Left ventricle myocardium superior (tissue), 1 donor: ENCODE measurements at regions not wholly inside any gene's neighbourhood (a gene's known extent, or its start where the extent isn't known, plus 50 kb on each side); places are given as distances from the start of the nearest gene placed in this dataset.

Experiments
- ATAC-seq: fragments of 200-7000 bp; cut with Tn5 transposase; one replicate; pipeline ENCODE4 v1.9.1; 2020; ENCODE audit warnings: mild to moderate bottlenecking, moderate library complexity
- DNase-seq: peaks from one replicate; pipeline ENCODE4 v3.0.0-alpha.2; 2020
- intact Hi-C: fragments of 100-400 bp; cut with micrococcal nuclease; formaldehyde crosslinking; loops from one replicate; pipeline ENCODE4 v1.11.0; 2022
- donor health status: DM: no; HTN: yes; CAD: no; lungs with severe emphysema.

DNA sequence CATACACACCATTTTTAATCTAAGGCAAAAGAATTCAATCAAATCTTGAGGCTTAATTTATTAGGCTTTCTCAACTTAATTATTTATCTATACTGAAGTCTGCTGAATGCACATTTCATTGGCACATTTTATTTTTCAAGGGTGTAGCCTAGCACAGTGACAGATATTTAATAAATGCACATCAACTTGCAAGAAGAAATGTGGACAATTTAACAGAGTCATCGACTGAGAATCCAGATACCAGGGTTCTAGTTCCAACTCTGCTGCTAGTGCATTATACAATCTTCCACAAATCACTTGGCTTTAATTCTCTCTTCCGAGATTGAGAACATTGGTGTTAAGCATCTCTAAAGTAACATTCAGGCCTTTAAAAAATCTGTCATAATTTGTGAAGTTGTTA, 88.5 kb upstream of the RBBP8 start:
- DNase-seq (no peak), ATAC-seq (no peak)
- intact Hi-C loops: loop anchor here (10.0 kb wide), 1 partner anchor 140 kb away; no protein-coding TSS in a partner anchor

- ATAC-seq (no peak), DNase-seq (no peak)
- intact Hi-C loops: loop anchor here (10.0 kb wide), 1 partner anchor 139 kb away; no protein-coding TSS in a partner anchor
Observed at GRCh38 chr18:22846088-22846683, 86.9 kb upstream of the RBBP8 start.

GRCh38 chr18:22846697-22847096, 86.4 kb upstream of the RBBP8 start:
- intact Hi-C loops: loop anchor here (10.0 kb wide), 1 partner anchor 138 kb away; no protein-coding TSS in a partner anchor
- ATAC-seq: no peak

GRCh38 chr18:22847392-22847791, 85.7 kb upstream of the RBBP8 start:
- DNase-seq: no peak
- intact Hi-C loops: loop anchor here (10.0 kb wide), 1 partner anchor 137 kb away; no protein-coding TSS in a partner anchor
- ATAC-seq: no peak

More at GRCh38 chr18:22846697-22847096, 86.4 kb upstream of the RBBP8 start:
- DNase-seq: no peak

GRCh38 chr18:22847867-22848451, 85.2 kb upstream of the RBBP8 start:
- DNase-seq (no peak), ATAC-seq (no peak)
- intact Hi-C loops: loop anchor here (10.0 kb wide), 1 partner anchor 137 kb away; no protein-coding TSS in a partner anchor

DNA sequence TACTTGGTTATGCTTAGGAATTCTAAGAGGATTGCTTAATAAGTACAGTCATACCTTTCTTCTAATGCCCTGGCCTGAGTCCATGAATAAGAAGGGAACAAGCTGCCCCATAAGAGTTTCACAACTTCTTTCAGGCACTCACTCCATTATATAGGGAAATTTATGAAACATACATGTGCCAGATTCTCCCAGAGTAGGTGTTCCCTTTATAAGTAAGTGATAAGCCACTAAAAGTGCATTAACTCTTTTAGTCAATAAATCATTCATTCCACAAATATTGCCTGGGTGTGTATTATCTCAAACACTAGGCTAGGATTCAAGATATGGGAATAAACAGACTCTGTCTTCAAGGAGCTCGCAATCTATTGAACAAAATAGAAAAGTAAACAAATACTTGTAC, 84.5 kb upstream of the RBBP8 start:
- intact Hi-C loops: loop anchor here (10.0 kb wide), 1 partner anchor 136 kb away; no protein-coding TSS in a partner anchor
- ATAC-seq (no peak), DNase-seq (no peak)

- ATAC-seq (no peak), DNase-seq (no peak)
- intact Hi-C loops: no loop called here
Observed at GRCh38 chr18:22856870-22857269, 76.3 kb upstream of the RBBP8 start.

DNA sequence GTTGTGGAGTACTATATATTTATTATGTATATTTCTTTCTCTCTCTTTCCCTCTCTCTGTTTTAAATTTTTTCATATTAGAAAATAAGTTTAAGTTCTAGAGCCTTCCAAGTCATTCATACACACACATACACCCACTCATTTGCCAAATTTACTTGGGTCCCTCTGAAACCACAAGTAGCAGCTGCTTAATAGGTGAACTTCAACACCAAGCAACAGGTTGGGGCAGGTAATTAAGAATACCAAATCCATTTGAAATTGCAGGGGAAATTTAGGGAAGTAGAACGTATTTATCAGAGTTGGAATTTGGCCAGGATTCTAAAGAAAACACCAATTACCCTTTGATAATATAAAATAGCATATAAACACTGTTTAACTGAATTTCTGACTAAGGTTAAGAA, 75.0 kb upstream of the RBBP8 start:
- intact Hi-C loops: no loop called here
- ATAC-seq (no peak), DNase-seq (no peak)

DNA sequence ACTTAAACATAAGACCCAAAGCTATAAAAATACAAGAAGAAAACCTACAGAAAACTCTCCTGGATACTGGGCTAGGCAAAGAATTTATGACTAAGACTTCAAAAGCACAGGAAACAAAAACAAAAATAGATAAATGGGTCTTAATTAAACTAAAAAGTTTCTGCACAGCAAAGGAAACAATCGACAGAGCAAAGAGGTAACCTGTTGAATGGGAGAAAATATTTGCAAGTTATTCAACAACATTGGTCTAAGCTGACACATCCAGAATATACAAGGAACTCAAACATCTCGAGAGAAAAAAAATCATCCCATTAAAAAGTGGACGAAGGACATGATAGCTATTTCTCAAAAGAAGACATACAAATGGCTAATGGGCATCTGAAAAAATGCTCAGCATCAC, 72.3 kb upstream of the RBBP8 start:
- ATAC-seq: no peak
- no peak for DNase-seq

DNA sequence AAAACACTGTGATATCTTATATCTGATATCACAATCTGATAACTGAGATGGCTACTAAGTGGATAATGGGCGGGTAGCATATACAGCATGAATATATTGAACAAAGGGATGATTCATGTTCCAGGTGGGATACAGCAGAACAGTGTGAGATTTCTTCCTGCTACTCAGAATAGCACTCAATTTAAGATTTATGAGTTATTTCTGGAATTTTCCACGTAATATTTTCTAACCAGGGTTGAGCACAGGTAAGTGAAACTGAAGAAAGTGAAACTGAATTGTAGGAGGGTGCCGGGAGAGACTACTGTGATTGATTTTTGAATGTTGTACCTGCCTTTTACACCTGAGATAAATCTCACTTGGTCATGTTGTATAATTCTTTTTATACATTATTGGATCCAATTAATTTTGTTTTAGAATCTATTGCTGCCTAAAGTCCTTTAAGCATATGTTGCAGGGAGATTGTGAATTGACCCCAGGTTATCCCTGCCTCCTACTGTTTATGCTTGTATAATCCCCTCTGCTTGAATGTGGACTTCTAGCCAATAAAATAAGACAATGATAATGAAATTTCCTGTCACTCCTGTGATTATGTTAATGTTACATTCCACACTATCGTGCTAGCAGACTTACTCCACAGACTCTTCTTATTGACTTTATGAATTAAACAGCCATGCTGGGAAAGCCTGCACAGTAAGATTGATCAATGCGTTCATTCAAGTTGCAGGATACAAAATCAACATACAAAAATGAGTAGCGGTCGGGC, 67.6 kb upstream of the RBBP8 start:
- no peak for ATAC-seq
- no peak for DNase-seq
- intact Hi-C loops: no loop called here

More for the DNA sequence above, 72.3 kb upstream of the RBBP8 start:
- intact Hi-C loops: no loop called here

DNA sequence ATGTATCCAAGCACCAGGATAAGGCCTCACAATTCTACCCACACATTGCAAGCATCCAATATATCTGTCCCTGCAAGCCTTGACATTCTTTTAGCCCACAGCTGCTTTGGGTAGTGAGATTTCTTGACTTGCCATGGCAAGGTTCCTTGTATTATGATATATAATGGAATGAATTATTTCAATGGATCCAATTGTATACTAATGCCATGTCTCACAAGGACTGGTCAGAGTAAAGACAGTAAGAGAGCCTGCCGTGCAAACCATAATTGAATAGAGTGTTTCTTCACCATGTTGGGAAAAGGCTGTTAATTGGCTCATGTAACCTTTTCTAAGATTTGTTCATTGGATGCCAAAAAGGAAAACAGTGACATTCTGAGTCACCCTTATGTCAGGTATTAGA, 64.3 kb upstream of the RBBP8 start:
- DNase-seq (no peak), ATAC-seq (no peak)
- intact Hi-C loops: no loop called here

DNA sequence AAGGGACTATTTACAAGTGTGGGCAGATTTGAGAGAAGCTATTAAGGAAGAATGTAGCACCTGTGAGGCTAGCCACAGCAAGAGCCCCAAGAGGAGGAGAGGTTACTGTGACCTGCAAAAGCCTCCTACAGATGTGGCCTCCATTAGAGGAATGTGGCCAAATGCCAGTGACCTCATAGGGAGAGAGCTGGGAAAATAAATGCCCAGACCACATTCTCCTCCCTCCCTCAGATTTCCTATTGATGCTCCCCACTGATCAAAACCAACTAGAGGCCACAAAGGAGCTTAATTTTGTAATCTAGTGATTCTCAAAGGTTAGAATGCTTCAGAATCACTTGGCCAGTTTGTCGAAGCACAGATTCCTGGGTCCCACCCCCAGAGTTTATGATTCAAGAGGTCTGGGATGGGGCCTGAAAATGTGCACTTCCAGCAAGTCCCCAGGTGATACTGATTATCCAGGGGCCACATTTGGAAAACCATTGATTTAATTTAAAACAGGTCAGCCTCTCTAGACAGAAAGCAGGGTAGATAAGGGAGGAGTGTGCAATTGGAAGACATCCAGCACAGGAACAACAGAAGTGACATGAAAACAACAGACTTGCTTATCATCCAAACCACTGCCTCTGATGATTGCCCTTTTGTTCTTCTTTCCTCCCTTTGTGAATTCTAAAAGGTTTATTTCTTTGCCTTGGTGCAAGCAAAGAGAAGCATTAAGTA, 61.2 kb upstream of the RBBP8 start:
- intact Hi-C loops: no loop called here
- no peak for DNase-seq
- no peak for ATAC-seq

GRCh38 chr18:22872900-22873537, 60.1 kb upstream of the RBBP8 start:
- ATAC-seq (no peak), DNase-seq (no peak)
- intact Hi-C loops: no loop called here

DNA sequence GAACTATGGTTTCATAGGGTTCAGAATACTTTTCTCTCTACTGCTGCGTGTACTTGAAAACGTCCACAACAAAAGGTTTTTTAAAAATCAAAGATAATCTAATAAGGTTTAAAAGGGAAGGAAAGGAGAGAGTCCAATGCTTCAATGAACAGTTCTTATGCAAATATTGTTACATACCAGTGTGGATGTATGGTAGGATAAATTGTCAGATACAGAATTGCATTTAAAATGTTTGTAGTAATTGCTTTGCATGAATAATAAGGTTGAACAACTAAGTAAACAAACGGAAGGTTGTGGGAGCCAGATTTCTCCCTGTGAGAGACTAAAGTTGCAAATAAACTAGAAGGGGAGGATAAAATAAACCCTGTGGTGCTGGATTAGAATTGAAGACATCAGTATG, 53.8 kb upstream of the RBBP8 start:
- no peak for DNase-seq
- intact Hi-C loops: no loop called here
- no peak for ATAC-seq

DNA sequence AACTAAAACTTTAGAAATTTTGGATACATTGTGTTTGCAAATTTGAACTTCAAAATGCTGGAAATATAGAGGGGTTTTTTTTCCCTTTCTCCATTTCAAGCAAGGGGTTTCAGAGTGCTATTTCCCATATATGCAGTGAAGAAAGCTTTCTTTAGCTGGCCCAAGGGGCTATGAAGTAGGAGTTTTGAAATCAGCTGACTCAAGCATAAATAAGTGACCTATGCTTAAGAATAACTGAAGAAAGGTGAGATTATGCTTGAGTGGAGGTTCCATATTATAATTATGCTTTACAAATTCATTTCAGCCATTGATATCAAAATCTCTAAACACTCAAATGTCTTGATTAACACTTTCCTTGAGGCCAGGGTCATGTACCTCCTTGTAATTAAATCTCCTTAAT, 51.0 kb upstream of the RBBP8 start:
- intact Hi-C loops: no loop called here
- ATAC-seq (no peak), DNase-seq (no peak)

DNA sequence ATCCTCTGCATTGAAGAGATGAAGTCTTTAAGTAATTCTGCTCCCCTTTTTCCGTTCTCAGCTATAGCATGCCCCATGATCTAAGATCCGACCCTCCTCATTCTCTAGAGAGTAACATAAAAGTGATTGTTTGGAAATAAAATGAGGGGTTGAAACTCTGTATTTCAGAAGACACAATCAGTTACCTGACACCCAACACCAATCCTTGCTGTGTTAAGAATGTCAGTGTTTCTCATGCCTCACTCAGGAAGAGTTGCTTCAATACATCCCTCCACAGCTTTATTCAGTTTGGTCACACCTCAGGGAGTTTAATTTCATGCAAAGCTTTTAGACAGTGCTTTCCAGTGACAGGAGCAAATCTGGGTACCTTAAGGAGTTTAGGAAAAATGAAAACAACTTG, 49.9 kb upstream of the RBBP8 start:
- intact Hi-C loops: no loop called here
- ATAC-seq (no peak), DNase-seq (no peak)
